ENCODE measurements at regions not wholly inside any gene's neighbourhood (a gene's known extent, or its start where the extent isn't known, plus 50 kb on each side); places are given as distances from the start of the nearest gene placed in this dataset.

GRCh38 chr6:137415127-137415833, 78.9 kb downstream of the OLIG3 start:
- TF ChIP-seq POLR2A (IDR thresholded peaks at IDR 0.05; ENCODE audit: control extremely low read depth in 1 of 2, low read depth in 2 of 2, low read length in 2 of 2): no peak
- TF ChIP-seq EZH2 (IDR thresholded peaks at IDR 0.05; ENCODE audit: low read depth, low read length, severe bottlenecking): no peak
- no peak for TF ChIP-seq CEBPB (IDR thresholded peaks at IDR 0.05; ENCODE audit: low read depth, low read length)
- peak; percentile 47 to 75 (median 72) for TF ChIP-seq CTCF (IDR thresholded peaks at IDR 0.05; ENCODE audit: control extremely low read depth in 1 of 3, insufficient read depth in 1 of 3, low read depth in 1 of 3, low read length in 3 of 3)
- no peak for TF ChIP-seq TCF12 (IDR thresholded peaks at IDR 0.05; ENCODE audit: low read depth, low read length)
- TF ChIP-seq RAD21 (IDR thresholded peaks at IDR 0.05 in 1 of 2, conservative IDR thresholded peaks at IDR 0.05 in 1 of 2; ENCODE audit: low read depth in 2 of 2, low read length in 2 of 2): peak; percentile 60 to 74

All from H1 (cell line).